Stimulated activated CD4-positive, alpha-beta T cell treated with anti-CD3 and anti-CD28 coated beads, Interleukin-15, amount 100 ng/mL, for 24 hours (primary cell): ENCODE measurements at regions not wholly inside any gene's neighbourhood (a gene's known extent, or its start where the extent isn't known, plus 50 kb on each side); places are given as distances from the start of the nearest gene placed in this dataset.
A peak's percentile ranks its signal among the peaks of the same experiment; 100 is the strongest.
"Not testable (repeated sequence)": the region's sequence is repeated elsewhere in the genome, so short reads cannot be mapped to it uniquely, and the experiment has no call there.

ENCODE experiments used
- DNase-seq: peaks from one replicate; pipeline ENCODE4 v3.0.0-alpha.2; 2020

DNA sequence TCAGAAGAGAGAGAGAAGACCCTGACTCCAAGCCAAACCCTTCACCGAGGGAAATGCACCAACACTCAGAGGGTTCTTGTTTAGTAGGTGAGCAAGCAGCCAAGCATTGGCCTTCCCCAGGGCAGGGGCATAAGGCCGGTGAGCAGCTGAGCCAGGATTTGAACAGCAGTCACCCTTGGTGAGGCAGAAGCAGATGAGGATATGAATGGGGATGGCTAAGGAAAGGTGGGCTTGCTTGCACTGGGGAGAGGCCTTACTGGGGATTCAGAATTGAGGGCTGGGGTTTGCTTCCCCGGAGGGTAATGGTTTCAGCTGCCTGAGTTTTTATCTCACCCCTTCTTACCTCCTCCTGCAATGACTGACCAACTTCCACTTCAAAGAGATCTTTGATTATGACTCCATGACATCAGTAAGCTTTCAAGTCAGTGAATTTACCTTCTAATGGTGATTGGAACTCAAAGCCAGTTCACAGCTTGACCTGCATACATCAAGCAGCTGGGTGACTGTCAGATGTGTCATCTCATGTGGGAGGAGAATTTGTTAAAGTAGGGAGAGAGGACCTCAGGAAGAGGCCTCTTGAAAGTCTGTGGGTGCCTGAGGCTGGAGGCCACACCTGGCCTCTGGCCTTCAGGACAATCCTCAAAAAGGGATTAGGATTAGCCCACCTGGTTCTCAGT is 114.5 kb upstream of the PLGLB2 start:
- DNase-seq: not testable (repeated sequence)

DNA sequence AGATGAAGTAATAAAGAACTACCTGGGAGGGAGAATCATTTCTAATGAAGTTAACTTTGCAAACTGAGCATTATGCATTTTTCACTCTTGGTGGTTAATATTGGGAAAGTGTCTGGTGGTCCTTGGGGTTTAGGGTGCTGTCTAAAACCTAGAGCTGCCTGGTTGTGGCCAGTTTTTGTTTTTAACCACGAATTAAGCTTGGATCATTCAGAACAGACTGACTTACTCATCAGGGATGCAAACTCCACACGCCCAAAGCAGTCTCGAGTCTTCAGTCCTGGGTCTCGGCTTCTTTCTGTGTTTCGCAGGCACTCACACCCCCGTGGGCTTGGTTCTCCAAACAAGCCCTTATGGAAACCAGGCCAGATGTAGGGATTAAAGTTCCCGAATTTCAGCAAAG is 113.8 kb upstream of the PLGLB2 start:
- peak; percentile 35 for DNase-seq

DNA sequence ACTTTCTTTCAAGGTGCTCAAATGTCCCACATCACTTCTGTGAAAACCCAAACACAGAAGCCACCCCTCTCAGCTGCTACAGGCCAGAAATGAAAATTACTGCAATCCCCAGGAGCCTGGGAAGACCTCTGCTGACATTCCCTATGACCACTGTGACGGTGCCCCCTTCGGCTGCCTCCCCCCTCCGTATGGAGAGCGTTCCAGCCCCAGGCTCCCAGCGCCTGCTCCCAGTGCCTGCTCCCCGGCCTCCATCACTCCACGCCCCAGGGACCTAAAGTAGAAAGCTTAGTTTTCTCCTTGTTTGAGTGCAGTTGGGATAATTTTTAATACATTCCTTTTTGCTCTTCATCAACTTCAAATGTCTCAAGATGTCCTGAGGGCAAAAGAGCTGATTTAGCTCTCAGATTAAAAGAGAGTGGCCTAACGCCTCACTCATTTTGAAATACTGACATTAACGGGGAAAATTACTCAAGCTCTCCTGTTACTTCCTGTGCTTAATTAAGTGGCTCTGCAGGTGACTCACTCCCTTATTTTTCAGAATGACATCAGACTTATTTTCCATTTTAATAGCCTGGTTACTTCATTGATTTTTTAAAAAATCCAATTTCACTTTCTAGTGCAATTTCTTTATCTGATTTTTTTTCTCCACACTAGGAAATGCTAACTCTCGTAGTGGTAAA is 112.8 kb upstream of the PLGLB2 start:
- DNase-seq: peak; percentile 16

DNA sequence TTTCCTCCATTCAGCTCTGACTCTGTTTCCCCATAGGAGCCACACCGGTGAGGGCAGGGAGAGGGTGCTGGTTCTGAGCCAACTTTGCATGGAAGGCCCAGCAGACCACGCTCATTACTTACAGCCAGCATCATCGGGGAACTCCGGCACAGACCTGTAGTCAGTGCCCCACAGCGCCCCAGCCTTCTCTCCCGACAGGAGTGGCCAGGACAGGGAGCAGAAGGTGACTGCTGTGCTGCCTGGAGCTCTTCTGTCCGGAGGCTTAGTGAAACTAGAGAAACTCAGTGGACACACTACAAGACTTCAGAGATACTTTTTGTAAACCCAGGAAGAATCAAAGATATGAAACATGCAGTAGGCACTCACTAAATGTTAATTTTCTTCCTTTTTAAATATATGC is 111.6 kb upstream of the PLGLB2 start:
- not testable (repeated sequence) for DNase-seq

DNA sequence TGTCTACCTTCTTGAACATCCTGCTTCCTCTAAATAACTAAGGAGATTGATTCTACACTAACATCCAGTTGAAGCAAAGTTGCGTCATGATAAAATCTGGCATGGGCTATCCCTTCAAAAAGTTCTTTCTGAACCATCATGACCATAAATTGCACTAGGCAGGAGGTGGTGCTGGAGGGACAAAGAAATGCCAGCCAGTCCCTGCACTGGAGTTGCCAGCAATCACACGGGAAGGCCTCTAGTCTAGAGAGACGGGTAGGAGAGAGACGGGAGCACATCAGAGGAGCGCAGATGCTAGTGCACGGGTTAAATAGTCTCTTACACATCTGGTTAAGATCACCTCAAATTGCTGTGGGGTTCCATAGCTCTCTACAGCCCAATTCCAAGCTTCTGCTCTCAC is 111.2 kb upstream of the PLGLB2 start:
- DNase-seq: not testable (repeated sequence)

DNA sequence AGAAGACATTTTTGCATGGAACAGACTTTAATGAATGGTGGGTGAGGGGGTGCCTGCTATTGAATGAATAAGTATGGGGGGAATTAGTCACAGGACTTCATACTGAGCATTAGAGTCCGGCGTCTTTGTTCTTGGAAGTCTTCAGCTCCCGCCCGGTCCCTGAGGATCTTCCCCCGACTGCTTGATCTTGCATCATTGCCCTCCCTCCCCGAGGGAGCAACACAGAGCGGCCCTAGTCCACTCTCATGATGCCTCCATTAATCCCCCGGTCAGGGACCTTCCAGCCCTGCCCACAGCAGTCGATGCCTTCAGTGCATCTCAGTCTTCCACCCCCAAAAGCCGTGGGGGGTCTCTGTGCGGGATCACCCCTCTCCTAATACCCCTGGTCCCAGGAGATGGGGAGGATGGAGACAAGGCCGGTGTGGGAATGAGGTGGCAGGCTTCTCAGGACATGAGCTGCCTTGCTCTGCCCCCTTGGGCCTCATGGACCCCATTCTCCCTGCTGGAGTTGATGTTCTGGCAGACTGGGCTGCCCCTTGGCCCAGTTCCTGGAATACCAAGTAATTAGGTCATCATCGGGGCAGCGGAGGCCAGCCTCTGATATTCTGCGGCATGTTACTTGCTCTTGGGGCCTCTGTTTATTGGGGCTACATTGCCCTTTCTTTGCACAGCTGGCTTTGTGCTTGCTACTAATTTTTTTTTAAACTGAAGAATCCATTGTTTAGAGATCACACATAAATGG is 110.5 kb upstream of the PLGLB2 start:
- not testable (repeated sequence) for DNase-seq

DNA sequence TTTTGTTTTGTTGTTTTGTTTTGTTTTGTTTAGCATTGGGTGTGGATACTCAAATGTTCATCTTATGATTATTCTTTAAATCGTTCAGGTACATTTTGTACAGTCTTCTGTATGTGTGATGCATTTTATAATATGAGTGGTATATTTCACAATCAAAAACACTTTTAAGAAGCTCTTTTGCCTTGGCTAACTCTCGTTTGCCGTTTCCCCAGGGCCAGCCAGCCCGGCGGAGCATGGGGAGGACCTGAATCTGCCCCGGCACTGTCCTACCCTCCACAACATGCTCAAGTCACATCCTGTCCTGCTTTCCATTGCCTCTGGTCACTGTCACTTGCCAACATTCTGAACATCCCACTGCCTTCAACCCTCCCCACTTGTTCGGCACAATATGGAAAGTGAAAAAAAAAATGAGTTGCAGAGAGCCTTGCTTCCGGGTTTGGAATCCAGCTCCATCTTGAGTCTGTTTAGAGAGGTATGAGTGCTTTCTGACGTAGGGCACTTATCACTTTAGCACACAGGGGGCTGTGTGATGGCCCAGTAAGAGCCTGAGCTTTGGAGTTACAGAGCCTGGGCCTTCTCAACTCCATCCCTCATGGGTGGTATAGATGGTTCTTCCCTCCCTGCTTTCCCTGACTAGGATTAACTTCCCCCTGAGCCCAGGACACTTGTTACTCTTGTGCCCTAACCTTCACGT is 109.6 kb upstream of the PLGLB2 start:
- not testable (repeated sequence) for DNase-seq

DNA sequence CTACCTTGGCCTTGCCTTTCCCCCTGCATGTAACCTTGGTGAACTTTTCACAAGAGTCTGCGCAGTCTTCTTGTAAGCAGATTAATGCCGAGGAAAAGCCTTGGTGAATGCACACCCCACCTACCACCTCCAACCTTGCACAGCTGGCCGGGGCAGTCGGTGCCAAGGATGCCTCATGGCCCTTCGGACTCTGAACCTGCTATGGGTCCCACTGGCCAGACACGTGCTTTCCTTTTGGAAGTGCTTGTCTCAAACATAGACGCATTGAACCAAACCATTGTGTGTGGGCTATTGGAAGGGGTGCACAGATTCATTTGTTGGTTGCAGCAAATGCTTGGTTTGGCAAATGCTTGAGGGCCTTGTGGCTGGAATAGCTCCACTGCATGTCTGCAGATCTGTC is 109.0 kb upstream of the PLGLB2 start:
- DNase-seq: not testable (repeated sequence)

DNA sequence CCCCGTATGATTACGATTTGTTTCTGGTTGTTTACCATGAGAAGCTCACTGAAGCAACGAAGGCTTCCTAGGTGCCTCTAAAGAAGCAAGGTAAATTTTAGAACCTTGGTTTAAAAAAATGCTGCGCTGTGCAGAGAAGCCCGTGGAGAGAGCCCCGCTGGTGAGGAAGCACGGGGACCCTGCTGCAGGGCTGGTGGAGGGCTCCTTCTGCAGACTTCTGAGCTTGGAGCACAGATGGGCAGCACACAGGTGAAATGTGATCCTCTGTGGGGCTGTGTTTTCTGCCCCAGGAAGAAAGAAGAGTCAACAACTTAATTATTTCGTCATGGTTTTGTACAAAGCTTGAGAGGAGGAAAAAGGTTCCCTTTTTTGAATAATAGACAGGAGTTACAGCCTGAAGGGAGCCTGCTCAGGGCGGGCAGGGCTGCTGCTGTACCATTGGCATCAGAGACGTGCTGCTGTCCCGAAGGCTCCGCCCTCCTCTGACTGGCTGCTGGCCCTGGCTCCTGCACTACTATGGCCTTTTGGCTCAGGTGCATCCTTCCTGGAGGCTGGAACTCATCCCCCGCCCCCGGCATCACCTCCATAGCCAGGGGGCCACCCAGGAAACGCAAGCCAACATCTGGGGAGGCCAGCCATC is 108.0 kb upstream of the PLGLB2 start:
- not testable (repeated sequence) for DNase-seq

DNA sequence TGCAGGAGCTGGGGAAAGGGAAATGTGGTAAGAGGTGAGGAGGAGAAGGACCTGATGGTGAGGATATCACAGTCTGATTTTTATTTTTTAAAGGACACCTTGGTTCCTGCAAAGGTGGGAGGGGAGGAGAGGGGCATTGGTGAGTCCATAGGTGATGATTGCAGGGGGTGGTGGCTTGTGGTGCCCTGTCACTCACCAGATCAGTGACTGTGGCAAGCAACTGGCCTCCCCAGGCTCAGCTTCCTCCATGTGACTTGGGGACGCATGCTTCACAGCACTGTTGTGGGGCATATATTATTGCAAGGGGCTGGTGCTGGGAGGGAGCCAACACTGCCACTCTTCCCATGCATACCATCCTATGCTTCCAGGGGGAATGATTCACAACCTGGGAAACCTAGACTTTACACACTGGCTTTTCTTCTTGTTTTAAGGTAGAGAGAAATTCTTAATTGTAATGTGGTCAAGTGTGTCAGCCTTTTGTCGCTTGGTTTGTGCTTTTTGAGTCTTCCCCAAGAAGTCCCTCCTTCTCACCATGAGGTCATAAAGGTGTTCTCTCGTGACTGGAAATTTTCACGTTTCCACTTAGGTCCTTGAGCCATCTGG is 106.8 kb upstream of the PLGLB2 start:
- DNase-seq: not testable (repeated sequence)

DNA sequence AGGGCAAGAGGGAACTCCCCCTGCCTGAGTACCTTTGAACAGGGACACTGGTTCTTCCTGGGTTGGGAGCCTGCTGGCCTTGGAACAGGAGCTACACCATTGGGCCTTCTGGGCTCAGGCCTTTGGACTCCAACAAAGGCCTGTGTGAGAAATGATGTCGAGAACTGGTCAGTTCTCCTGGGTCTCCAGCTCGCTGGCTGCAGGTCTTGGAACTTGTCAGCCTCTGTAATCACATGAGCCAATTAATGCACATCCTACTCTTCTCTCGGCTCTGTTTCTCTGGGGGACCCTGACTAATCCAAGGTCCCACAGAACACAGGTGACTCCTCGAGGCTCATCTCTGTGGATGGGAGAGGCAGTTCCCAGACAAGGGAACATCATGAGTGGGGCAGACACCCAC is 104.7 kb upstream of the PLGLB2 start:
- DNase-seq: not testable (repeated sequence)

DNA sequence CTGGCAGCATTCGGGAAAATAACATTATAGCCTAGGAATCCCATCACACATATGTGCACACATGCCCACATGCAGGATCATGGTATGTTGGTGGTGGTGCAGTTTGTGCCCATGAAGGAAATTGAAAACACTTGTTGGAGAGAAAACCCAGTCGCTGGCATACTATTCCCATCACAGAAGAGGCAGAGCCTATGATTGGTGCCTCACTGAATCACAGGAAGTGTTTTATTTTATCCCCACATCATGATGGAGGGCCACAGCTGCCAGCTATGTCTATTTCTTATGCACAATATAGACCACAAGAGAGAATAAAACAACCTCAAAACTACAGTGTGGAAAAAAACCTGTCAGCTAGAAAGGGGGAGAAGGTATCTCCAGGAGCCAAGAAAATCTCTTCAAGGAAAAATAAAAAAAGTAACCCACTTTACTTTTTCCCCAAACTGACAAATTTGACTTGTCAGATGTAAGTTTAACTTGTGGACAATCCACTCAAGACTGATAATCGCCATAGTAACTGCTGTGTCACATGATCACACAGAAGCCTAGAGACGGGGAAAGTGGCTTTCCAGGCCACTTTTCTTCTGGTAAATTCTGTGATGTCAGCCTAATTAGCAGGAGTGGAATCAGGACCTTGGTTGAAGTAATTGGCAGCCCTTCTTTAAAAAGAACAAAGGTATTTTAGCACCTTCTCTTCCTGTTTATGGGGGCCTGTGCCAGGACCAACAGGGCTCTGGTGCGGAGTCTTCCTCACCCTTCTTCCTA is 100.0 kb upstream of the PLGLB2 start:
- not testable (repeated sequence) for DNase-seq

DNA sequence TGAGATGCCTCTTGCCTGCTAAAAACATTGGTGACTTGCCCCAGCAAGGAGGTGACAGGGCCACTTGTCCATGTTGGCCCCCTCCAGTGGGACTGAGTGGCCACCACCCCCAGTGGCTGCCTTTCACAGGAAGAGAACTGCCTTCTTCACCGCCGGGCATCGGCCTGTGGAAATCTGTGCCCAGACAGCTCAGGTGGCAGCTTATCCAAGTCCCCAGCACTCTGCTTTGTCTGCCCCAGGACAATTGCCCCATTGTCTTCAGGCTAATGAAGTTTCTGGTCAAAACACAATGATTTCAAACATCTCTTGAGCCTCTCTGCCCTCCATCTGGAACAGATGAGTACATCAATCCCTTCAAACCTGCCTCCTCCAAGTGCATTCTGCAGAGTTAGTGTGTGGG is 99.1 kb upstream of the PLGLB2 start:
- DNase-seq: not testable (repeated sequence)

DNA sequence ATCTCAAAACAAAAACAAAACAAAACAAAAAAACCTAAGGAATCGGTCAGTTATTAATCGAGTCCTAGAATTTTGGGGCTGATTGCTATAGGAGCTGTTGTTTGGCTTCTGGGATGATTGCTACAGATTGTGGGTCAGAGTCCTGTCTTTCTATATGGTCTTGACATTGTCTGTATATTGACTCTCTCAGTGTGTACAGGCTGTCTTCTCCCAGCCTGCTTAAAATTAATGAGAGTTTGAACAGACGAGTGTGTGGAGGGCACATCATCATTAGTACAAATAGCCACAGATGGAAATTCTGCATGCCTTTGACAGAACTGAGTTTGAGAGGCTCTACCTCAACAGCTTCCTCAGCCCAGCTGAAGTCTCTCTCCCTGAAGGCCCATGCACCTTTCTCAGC is 98.0 kb upstream of the PLGLB2 start:
- DNase-seq: not testable (repeated sequence)

DNA sequence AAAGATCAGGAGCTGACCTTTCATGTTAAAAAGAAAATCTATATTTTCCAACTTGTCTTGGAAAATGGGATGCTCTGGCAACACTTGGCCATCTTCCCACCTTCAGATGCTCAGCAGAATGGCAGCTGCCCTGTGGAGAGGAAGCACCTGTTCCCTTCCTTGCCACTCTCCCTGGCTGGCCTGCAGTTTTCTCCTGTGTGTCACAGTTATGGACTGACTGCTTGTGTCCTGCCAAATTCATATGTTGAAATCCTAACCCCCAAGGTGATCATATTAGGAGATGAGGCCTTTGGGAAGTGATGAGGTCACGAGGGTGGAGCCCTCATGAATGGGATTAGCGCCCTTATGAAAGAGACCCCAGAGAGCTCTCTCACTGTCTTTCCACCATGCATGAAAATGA is 97.0 kb upstream of the PLGLB2 start:
- DNase-seq: not testable (repeated sequence)

DNA sequence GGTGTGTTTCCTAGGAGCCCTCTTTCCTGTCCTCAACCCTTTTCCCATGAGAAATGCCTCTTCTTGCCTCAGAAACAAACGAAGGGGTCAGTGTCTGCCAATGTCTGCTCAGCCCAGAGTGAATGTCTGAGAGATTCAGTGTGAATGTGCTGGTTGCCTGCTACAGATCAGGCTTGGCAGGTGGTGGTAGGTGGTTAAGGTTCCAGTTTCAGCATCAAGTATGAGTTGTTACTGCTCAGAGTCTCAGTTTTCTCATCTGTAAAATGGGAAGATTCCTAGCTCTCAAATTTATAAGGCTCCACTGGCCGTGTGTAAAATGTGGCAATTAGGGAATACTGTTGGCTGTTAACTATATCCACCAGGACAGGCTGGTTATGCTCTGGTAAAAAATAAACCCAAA is 96.3 kb upstream of the PLGLB2 start:
- not testable (repeated sequence) for DNase-seq

DNA sequence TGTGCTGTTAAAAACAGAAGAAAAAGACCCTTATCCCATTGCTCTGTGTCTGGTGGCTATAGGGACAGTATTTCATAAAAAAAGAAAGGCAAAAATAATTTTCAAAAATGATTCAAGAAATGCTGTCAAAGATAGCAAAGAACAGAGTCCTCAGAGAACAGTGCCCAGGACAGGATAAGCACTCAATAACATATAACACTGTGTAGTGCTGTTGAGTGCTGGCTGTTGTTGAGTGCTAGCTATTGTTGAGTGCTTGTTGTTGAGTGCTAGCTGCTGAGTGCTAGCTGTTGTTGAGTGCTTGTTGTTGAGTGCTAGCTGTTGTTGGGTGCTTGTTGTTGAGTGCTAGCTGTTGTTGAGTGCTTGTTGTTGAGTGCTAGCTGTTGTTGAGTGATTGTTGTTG is 94.5 kb upstream of the PLGLB2 start:
- not testable (repeated sequence) for DNase-seq

DNA sequence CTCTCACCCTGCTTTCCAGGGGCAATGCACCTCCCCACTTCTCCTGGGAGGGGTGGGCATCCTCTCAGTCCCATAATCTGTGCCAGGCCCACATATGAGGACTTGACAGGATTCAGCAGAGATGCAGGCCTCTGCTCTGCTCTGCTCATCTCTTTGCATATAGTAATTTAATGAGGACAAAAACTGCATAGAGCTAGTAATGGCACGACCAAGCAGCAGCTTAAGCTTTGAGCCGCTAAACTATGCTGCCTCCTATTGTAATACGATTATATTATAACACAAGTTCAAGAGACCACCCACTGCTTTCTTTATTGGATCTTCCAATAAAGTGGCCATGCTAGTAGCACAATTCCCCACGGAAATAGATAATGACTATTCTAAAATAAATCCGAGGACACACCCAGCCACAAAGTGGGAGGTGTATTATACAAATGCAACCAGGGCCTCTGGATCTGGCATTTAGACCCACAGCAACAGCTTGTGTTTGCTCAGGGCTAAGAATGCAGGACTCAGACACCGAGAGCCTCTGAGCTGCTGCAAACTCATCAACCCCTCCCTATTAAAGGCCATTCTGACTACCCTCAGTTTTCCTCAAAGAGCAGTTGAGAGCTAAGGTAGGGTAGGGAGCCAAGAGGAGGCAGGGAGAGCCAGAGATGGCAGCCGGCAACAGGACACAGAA is 93.6 kb upstream of the PLGLB2 start:
- DNase-seq: not testable (repeated sequence)

DNA sequence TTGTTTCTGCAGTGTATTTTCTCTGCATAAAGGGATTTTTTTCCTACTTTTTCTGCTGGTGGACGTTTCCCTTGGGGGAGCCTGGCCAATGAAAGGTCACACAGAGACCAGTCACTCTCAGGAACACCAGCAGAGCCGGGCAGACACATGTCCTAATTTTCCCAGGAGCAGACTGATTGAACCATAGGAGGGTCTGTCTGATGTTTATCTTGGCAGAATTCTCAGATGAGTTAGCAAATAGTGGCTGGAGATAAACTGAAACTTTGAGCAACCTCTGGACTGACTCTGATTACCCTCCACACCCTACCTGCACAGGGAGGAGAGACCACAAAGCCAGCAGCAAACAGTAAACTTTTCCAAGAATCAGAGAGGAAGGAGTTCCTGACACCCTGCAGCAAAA is 90.0 kb upstream of the PLGLB2 start:
- not testable (repeated sequence) for DNase-seq

DNA sequence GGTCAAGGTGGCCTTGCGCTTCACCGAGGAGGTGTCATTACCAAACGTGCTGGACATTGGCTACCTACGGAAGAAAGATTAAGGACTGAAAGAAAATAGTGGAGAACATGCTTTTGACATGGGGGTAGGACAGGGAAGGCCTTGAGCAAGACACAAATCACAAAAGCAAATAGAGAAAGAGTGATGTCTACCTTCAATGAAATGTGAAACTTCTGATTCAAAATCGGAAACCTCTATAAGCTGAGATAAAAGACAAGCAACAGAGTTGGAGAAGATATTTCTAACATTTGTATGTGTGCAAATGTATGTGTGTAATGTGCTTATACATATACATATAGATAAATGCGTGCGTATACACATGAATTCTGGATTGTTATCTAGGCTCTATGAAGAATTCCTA is 89.5 kb upstream of the PLGLB2 start:
- DNase-seq: not testable (repeated sequence)

DNA sequence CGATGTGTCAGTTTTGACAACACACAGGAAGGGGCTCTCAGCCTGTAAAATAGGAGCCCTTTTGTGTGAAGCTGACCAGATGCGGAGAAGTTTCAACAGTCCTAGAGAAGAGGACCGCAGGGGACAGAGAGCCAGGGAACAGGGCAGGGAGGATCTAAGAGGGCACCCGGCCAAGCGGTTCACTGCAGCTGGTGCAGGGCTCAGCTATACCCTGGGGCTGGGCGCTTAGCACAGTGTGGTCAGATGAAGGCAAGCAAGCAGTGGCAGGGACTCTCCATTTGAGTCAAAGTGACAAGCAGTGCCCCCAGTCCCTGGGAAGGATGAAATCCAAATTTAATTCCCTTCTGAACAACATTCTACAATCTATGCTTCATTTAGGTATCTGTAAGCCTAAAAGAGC is 88.9 kb upstream of the PLGLB2 start:
- not testable (repeated sequence) for DNase-seq
